DOHH2 (cell line): ENCODE measurements at regions not wholly inside any gene's neighbourhood (a gene's known extent, or its start where the extent isn't known, plus 50 kb on each side); places are given as distances from the start of the nearest gene placed in this dataset.

Experiments used
- EZH2phosphoT487 ChIP-seq: fragments of 200-600 bp; sonication (generic); IDR thresholded peaks from 2 replicates; pipeline ENCODE4 v1.6.1; 2017; ENCODE audit warnings: borderline replicate concordance, mild to moderate bottlenecking, antibody characterized with exemption, low read length, moderate library complexity, mixed read lengths
- TF ChIP-seq, protein P1 (sequence below): fragments of 200-600 bp; sonication (generic); IDR thresholded peaks from one replicate; pipeline ENCODE4 v1.5.1; 2014; ENCODE audit warnings: antibody characterized with exemption, mild to moderate bottlenecking, low read depth, low read length; ENCODE audit not compliant: poor library complexity, severe bottlenecking

DNA sequence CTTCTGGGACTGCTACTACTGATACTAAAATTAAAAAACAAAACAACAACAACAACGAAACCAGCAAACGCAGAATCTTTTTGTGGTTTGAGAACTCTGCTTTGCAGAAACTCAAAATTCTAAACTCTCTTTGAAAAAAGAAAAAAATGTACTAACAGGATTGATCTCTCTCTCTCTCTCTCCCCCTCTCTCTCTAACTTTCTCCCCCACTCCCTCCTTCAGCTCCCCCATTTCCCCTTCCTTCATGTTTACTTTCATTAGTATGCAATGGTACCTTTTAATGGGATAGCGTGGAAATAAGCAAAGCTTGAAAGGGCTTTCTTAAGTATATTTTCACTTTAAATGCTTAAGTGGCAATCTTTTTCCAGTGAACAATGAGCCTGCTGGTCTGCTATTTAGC is 562.6 kb upstream of the ADGRL2 start:
- TF ChIP-seq, protein P1, sequence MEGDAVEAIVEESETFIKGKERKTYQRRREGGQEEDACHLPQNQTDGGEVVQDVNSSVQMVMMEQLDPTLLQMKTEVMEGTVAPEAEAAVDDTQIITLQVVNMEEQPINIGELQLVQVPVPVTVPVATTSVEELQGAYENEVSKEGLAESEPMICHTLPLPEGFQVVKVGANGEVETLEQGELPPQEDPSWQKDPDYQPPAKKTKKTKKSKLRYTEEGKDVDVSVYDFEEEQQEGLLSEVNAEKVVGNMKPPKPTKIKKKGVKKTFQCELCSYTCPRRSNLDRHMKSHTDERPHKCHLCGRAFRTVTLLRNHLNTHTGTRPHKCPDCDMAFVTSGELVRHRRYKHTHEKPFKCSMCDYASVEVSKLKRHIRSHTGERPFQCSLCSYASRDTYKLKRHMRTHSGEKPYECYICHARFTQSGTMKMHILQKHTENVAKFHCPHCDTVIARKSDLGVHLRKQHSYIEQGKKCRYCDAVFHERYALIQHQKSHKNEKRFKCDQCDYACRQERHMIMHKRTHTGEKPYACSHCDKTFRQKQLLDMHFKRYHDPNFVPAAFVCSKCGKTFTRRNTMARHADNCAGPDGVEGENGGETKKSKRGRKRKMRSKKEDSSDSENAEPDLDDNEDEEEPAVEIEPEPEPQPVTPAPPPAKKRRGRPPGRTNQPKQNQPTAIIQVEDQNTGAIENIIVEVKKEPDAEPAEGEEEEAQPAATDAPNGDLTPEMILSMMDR: no peak
- TF ChIP-seq EZH2phosphoT487: no peak
